Activated effector memory CD4-positive, alpha-beta T cell treated with Interleukin-2 at 50 U/mL for 16 hours (primary cell): ENCODE measurements at regions not wholly inside any gene's neighbourhood (a gene's known extent, or its start where the extent isn't known, plus 50 kb on each side); places are given as distances from the start of the nearest gene placed in this dataset.

Experiments used
- DNase-seq: peaks from one replicate; pipeline ENCODE4 v3.0.0-alpha.2; 2020

GRCh38 chr17:77462553-77463497 is 322.1 kb downstream of the SEC14L1 start:
- no peak for DNase-seq

DNA sequence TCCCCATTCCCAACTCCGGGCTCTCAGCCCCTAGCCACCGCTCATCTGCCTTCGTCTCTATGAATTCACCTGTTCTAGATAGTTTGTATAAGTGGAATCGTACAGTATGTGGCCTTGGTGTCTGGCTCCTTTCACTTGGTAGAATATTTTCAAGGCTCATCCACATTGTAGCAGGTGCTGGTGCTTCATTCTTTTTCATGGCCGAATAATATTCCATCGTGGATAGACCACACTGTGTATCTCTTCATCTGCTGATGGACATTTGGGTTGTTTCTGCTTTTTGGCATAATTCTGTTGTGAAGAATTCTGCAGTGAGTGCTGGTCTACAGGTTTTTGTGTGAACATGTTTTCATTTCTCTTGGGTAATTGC is 324.2 kb downstream of the SEC14L1 start:
- no peak for DNase-seq

DNA sequence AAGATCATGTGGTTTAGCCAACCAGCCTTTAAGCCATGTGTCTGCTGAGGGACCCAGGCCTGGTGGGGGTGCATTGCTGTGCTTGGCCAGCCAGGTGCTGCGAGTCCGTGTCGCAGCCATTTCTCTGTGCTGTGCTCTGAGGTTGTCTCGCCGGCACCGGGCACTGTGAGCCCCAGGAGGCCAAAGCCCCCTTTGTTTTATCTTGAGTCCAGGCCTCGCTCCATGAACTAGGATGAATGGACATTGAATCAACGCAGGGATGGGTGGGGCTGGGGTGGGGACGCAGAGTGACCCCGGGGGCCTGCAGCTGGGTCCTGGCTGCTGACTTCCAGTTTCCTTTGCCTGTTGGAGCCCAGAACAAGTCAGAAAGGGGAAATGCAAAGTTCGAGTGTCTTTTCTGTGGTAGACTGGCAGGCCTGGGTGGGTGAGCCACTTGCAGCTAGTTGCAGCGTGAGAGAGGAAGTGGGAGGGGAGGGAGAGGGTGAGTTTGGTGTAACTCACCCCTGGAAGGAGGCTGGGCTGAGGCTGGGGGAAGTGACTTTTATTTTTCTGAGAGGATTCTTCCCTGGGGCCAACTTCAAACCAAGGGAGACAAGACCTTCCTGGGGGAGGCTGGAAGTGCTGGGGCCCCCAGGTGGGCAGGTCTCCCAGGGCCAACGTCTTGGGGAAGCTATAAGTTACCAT is 324.7 kb downstream of the SEC14L1 start:
- DNase-seq = peak; percentile 74

- no peak for DNase-seq
Observed at GRCh38 chr17:77466140-77466539, 325.4 kb downstream of the SEC14L1 start.

DNA sequence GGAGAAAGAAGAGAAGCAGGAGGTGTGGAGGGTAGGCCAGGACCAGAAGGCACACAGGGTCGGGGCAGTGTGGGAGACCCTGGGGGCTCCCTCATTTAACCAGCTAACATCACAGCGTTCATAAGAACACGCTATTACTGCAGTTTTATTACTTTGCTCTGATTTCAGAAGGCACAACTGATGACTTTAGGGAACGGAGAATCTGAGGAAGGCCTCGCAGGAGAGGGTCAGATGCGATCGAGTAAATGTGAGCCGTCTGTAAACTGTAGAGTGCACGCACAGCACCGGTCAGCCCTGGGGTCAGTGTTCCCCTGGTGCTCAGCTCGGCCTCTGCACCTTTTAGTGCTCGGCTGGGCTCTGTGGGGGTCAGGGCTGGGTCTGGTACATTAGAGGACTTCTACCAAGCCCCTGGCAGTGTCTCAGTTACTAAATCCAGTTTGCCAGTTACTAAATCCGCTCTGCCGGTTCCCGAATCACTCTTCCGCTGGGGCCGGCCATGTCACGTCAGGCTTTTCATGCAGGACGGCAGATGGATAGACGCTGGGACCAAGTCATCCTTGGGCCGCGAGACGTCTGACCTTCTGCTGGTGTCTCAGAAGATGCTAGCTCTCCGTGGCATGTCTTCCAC is 325.9 kb downstream of the SEC14L1 start:
- no peak for DNase-seq

DNA sequence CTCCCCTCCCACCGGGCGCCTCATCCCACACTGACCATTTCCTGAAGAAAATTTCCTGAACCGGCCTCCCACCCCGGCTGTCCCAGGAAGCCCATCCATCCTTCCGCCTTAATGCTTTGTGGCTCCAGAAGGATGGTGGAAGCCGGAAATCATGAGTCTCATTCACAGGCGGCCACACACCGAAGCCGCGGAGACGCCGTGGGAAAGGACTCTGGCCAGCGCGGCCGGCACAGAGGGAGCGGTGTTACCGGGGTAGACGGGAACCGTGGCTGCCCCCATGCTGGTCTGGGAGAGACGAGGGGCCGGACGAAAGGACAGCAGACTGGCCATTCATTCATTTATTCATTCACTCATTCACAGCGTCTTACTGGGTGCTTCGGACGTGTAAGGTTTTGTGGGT is 326.8 kb downstream of the SEC14L1 start:
- DNase-seq = no peak

DNA sequence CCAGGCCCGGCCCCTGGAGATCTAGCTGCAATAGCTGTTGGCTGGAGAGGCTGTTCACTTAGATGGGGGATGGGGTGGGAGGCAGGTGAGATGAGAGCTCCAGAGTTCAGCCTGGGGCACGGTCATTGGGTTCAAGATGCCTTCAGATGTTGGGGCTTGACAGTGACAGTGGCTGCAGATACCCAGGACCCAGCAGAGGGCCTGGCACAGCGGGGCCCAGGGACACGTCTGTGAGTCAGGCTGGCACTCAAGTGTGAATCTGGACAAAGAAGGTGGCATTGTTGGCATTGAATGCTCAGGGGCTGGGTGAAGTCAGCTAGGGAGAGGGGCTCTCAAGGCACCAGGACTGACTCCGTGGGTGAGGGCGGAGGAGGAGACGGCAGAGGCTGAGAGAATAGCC is 328.1 kb downstream of the SEC14L1 start:
- no peak for DNase-seq

GRCh38 chr17:77470330-77470786 is 329.6 kb downstream of the SEC14L1 start:
- no peak for DNase-seq

DNA sequence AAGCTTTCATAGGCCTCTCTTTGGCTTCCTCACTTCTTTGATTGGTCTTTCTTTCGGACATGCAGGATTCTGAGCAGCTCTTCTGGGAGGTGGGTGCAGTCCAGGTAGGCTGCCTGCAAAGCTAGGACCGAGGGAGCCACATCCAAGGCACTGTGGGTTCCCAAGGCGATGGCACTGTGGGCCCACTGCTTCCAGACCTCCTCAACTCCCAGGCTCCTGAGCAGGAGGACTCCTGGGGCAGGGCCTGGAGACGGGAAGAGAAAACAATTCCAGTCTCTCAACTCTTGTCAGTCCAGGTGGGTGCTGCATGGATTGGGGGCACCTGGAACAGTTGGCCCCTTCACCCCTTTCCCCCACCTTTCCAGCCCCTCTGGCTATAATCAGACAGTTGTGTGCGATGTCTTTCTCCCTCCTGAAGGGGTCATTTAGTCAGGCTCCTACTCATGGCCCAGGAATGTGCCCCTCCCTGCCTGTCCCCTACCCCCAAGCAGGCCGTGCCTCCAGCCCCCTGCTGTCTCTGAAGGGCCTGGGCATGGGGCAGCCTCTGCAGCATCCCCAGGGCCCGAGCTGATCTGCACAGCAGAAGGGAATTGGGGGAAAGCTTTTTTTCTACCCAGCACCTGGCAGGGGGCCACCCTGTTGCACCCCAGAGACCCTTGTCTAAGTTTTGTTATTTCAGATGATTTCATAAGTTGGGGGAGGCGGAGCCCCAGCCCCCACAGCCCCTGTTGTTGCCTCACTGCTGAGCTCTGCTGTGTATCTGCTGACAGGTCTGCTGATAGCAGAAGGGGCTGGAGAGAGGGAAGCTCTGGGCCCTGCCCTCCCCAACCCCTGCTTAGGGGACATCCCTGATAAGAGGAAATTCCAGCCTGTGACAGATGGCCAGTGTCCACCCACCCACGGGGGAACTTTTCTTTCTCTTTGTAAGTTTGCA is 330.3 kb downstream of the SEC14L1 start:
- no peak for DNase-seq

- no peak for DNase-seq
Observed at GRCh38 chr17:77471984-77472461, 331.3 kb downstream of the SEC14L1 start.

DNA sequence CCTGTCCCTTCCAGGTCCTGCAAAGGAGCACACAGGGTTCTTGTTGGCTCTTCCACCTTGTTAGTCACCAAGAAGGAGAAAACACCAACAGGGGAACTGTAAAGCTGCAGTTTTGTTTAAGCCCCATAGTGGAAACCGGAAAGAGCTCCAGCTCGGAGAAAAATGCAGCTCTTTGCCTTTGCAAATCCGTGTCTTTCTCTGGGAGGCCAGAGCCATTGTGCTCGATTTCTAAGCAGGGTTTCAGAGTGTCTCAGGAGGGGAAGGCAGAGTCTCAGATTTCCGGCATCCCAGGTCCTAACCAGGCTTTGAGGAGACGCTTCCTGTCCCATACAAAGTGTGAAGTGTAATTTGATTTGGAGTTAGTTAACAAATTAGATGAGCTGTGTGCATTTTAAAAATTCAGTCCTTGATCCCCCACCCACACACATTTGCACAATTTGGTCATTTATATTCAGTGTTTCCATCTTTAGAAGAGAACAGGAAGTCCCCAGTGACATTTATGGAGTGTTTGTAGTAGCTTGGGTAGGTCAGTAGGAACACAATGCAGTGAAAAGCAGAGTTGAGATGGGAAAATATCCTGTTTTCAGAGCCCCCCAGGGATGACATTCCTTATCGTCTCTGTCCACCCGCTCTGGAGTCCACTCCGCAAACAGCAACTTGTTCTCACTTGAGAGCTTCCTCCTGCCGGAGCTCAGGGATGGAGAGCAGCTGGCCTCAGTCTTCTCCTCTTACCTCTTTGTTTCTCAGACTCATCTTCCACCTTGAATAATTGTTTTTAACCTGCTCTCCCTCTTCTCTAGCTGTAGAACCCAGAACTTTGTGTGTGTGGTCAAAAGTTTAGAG is 331.9 kb downstream of the SEC14L1 start:
- DNase-seq = no peak

DNA sequence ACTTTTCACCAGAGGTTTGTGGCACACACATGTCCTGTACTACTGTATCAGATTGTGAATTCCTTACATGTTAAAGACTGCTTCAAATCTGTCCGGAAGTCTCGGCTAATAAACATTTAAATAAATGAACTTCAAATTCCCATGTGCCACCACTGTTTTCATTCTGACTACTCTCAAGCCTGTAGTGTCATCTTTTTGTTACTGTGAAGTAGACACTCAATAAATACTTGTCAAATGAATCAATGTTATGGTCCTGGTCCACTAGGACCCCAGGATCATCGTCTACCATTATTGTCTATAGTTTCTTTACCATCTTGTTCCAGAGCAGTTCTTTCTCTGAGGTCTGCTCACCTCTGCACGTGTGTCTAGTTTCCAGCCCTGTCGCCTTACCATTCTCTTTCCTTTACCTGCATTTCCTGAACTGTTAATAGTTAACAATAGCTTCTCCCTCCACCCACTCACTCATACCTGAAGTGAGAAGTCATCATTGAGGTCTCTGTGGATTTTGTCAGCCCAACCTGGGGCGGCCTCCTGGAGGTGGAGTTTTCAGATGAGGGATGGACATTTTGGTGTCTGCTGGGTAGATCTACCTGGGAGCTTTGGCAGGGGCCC is 333.0 kb downstream of the SEC14L1 start:
- no peak for DNase-seq

DNA sequence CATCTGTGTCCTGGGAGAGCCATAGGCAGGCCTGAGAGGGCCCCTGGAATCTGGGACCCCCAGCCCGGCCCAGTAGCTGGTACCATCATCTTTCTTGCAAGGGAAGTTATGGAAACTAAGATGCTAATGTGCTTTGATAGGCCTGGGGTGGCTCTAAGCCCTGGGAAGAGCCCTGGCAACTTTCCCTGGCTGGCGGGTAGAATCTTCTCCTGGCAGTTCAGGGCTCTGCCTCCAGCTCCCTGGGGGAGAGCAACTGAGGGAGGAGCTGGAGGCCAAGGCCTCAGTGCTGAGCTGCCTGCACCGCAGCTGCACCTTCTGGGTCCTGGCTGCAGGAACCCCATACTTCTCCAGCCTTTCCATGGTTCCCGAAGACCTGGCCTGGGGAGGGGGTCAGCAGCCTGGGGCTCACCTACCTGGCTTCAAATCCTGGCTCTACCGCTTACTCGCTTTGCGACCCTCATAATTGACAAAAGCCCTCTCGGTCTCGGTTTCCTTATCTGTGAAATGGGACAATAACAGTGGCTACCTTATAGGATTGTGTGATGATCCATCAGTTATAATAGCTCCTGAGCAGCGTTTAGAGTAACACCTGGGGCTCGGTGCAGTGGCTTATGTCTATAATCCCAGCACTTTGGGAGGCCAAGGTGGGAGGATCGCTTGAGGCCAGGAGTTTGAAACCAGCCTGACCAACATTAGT is 333.7 kb downstream of the SEC14L1 start:
- no peak for DNase-seq

- DNase-seq = peak; percentile 58
Observed at GRCh38 chr17:77475016-77475976, 334.5 kb downstream of the SEC14L1 start.

- DNase-seq = no peak
Observed at GRCh38 chr17:77476006-77476405, 335.2 kb downstream of the SEC14L1 start.

GRCh38 chr17:77476498-77476897 is 335.7 kb downstream of the SEC14L1 start:
- DNase-seq = no peak

GRCh38 chr17:77476931-77477805 is 336.4 kb downstream of the SEC14L1 start:
- no peak for DNase-seq

DNA sequence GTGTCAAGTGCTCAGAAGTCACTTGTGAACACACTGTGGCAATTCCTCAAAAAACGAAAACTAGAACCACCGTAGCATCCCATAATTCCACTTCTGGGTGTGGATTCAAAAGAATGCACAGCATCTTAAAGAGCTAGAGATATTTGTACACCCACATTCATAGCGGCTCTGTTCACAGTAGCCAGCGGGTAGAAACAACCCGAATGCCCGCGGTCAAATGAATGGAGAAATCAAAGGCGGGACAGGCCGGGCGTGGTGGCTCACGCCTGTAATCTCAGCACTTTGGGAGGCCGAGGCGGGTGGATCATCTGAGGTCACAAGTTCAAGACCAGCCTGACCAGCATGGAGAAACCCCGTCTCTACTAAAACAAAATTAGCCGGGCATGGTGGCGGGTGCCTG is 337.5 kb downstream of the SEC14L1 start:
- no peak for DNase-seq
